NCI-H510A treated with DMSO at 0.1 percent for 48 hours (cell line): ENCODE measurements at regions not wholly inside any gene's neighbourhood (a gene's known extent, or its start where the extent isn't known, plus 50 kb on each side); places are given as distances from the start of the nearest gene placed in this dataset.

Source experiments
- DNase-seq: peaks from one replicate; lab custom pipeline; 2025; lab: John Stamatoyannopoulos, UW

DNA sequence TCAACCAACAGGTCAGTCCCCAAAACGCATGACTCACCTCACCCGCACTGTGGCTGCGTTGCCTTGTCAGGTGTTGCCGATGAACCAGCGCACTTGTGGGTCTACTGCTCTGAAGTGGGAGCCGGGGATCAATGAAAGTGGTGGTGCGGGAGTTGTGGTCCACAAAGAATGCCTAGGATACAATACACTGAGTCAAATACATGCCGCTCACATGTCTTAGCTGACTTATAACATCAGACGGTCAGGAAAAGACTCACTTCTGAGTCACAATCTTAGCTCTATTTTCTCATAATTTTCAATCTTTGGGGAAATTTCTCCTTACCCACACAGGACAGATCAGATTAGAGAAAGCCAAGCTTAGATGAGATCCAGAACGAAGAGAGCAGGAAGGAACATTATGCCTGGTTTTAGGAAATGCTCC lies 107.1 kb upstream of the STK17B start:
- DNase-seq, result no peak

DNA sequence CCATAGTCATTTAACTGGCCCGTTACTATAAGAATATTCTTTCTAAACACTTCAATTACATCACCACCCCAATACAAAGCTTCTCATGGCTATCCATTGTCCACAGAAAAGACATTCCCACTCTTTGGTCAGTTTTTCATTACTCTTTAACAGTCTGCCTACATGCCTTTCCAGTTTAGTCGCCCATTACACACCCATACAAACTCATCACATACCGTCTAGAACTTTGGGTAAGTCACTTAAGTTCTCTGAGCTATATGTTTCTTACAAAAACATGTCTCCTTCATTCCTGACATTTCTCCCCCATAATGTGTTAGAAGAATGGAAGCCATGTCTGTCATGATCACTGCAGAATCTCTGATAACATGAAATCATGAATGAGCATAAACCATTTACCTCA lies 108.2 kb upstream of the STK17B start:
- DNase-seq, result no peak

- no peak for DNase-seq
Measured at GRCh38 chr2:196284144-196284844, 112.9 kb upstream of the STK17B start.

DNA sequence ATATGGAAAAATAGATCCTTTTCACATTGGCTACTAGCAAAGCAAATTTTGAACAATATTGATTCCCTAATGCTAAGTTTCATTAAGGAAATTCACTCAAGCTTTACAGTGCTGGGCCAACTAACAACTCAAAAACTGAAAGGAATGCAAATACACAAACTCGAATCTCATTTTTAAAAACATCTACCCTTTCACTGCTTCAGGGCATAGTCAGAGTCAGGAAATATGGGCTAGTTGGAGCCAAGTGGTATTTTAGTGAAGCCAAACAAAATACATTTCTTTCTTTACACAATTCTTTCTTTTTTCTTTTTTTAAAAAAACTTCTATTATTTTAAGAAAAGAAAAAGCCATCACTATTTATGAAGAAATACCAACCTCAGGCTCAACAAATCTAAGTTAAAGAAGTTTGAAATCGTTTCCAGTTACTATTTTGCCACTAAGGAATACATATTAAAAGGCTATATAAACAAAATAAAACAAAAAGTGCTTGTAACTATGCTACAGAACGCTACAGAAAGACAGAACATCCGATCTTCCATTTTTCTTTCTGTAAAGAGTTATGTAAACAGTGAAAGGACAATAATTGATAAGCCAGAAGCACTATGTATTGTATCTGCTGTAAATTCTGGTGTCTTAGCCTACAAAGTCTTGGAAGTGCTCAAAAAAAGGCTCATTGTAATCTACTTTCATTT lies 113.6 kb upstream of the STK17B start:
- no peak for DNase-seq

- DNase-seq, result no peak
Measured at GRCh38 chr2:196286821-196287220, 115.4 kb upstream of the STK17B start.

- DNase-seq, result no peak
Measured at GRCh38 chr2:196287523-196287922, 116.1 kb upstream of the STK17B start.

GRCh38 chr2:196288006-196288538 lies 116.7 kb upstream of the STK17B start:
- no peak for DNase-seq

DNA sequence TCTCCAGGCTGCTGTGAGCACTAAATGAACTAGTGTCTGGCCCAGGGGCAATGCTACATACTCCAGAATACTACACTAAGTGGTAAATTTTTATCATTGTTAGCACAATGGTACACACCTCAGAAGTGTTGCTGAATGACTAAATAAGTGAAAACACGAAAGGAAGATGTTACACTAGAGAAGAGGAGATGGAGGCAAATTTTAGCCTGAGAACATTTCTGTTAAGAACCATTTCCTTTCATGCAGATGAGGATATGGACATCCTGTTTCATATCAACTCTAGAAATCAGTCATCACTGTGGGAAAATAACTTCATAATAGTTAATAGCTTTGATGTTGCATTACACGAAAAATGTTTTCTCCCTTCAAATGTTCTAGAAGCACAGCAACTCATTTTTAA lies 117.6 kb upstream of the STK17B start:
- DNase-seq, result no peak

DNA sequence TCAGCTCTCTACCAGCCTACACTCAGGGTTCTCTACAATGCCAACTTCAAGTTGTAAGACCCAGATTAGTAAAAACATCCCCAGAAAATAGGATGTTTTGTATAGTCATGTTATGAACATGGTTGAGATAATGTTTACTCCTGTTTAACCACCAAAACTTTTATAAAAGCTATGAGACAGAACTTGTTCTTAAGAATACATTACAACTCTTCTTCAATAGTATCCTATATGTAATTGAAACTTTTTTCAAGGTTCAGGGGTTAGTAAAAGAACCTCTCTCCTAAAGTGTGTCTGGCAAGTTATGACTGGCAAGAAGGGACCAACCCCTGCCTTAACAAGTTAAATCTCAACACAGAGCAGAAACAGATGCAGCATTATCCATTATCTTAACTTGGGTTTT lies 118.8 kb upstream of the STK17B start:
- DNase-seq, result no peak

DNA sequence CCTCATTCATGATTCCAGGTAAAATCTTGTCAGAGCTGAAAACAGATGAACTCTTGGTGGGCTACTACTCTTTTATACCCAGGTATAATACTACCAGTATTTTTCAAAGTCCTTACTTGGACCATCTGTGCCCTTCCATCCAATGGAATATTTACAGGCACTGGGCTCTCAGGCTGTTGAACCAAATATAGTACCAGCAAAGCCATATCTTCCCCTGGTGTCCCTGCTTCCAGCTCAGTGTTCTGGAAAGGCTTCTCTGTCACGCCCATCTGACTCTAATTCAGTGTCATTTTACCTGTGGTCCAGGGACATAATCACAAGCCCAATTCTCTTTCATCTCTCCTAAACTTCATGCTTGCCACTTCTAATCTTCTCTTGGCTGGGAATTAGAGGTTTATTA lies 119.2 kb upstream of the STK17B start:
- DNase-seq, result no peak

- no peak for DNase-seq
Measured at GRCh38 chr2:196291426-196291825, 120.0 kb upstream of the STK17B start.

- no peak for DNase-seq
Measured at GRCh38 chr2:196291873-196292800, 120.8 kb upstream of the STK17B start.

DNA sequence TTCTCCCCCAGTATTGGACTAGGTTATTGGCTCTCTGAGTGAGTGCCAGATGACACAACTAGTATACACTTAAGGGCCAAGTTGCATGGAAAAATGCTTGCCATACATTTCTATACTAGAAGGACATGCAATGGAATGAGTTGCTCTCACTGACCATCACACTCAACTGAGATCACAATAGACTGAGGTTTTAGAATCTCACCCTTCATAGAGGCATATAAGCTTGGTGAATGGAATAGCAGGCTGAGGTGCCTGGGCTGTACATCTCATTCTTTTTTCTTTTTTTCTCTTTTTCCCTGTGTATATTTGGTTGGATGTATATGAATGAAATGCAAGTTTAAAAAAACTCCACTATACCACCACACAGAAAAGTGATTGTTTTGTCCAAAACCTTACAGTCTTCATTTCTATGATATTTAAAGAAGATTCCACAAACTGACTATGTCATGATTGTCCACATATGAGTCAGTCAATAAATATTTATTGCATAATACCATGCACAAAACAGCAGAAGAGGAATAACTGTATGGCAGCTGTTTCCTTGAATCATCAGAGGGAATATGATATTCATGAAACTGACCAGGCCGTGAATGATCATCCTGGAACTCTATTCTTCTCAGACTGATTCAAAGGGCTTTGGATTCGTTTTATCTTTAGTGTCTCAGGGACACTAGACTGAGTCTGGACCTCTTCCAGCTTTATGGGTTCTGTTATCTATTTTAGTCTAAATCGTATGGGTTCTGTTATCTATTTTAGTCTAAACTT lies 122.6 kb upstream of the STK17B start:
- DNase-seq, result no peak

- DNase-seq, result no peak
Measured at GRCh38 chr2:196294516-196294909, 123.1 kb upstream of the STK17B start.

DNA sequence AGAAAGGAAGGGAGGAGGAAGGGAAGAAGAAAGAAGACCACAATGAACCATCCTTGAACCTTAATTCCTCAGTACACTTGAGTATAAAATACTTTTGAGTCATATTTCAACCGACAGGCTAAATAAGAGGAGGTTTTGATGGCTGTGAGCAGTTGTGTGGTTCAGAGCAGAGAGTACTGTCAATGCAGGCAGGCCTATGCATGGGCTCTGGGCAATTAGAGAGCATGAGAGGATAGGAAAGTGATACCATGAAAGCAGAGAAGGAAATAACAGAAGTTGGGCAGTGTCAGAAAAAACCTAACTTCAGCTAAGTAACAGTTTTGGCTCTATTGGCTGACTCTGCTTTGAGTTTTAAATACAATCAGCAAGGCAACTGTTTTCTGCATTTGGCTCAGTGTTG lies 123.6 kb upstream of the STK17B start:
- no peak for DNase-seq

- peak; percentile 25 for DNase-seq
Measured at GRCh38 chr2:196298106-196298723, 126.8 kb upstream of the STK17B start.

DNA sequence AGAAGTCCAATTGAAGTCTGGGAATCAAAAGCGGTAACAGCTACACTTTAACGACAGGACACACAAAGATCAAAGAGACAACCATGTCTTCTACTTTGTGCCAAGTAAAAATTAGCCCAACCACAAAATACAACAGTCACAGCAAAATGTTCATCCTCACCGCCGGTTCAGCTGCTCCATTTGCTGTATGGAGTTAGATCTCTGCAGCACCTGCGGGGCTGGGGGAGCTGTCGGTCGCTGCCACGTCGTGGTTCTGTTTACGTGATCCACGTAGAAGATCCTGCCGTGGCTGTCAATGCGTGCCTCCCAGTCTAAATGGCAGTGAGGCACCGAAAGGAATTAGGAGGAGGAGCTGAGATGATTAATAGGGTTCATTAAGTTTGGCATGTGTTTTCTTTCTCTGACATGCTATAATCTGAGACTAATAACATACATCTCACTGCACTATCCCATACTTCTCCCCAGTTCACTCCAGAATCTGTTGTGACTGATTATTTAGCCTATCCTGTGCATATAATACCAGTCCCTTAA lies 136.5 kb upstream of the STK17B start:
- no peak for DNase-seq

GRCh38 chr2:196309691-196310090 lies 138.3 kb upstream of the STK17B start:
- no peak for DNase-seq

- no peak for DNase-seq
Measured at GRCh38 chr2:196314157-196314556, 142.8 kb upstream of the STK17B start.

- no peak for DNase-seq
Measured at GRCh38 chr2:196314780-196315179, 143.4 kb upstream of the STK17B start.
